ENCODE measurements at regions not wholly inside any gene's neighbourhood (a gene's known extent, or its start where the extent isn't known, plus 50 kb on each side); places are given as distances from the start of the nearest gene placed in this dataset.
"Not testable (repeated sequence)": the region's sequence is repeated elsewhere in the genome, so short reads cannot be mapped to it uniquely, and the experiment has no call there.

DNA sequence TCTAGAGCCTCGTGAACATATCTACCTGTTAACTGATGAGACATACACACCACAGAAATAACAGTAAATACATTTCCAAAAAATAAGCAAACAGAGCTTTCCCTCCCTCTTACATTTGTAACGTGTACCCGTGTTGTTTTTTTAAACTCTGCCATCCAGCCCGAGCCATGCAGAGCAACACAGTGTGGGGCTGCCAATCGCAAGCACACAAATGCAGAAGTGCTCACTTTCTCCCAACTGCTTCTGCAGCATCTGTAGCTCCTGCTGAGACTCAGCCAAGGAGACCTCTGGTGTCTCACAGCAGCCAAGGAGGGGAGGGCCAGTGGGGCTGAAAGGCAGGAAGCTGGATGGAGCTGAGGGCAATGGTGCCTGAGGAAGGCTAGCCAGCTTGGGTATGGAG lies 94.4 kb downstream of the NBPF8 start:
- TF ChIP-seq, protein P1, sequence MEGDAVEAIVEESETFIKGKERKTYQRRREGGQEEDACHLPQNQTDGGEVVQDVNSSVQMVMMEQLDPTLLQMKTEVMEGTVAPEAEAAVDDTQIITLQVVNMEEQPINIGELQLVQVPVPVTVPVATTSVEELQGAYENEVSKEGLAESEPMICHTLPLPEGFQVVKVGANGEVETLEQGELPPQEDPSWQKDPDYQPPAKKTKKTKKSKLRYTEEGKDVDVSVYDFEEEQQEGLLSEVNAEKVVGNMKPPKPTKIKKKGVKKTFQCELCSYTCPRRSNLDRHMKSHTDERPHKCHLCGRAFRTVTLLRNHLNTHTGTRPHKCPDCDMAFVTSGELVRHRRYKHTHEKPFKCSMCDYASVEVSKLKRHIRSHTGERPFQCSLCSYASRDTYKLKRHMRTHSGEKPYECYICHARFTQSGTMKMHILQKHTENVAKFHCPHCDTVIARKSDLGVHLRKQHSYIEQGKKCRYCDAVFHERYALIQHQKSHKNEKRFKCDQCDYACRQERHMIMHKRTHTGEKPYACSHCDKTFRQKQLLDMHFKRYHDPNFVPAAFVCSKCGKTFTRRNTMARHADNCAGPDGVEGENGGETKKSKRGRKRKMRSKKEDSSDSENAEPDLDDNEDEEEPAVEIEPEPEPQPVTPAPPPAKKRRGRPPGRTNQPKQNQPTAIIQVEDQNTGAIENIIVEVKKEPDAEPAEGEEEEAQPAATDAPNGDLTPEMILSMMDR (IDR thresholded peaks at IDR 0.05): not testable (repeated sequence)
- not testable (repeated sequence) for TF ChIP-seq POLR2A (IDR thresholded peaks at IDR 0.05)
